GM23338 (cell line): ENCODE measurements at regions not wholly inside any gene's neighbourhood (a gene's known extent, or its start where the extent isn't known, plus 50 kb on each side); places are given as distances from the start of the nearest gene placed in this dataset.

Experiments
- ATAC-seq: fragments of 200-7000 bp; cut with Tn5 transposase; 3 replicates; pipeline ENCODE4 v1.9.1; 2020
- DNase-seq: peaks from one replicate; pipeline ENCODE4 v3.0.0-alpha.2; 2015; ENCODE audit warnings: low spot score
- H2AFZ ChIP-seq: fragments of 200-600 bp; sonication (generic); 2 replicates; pipeline ENCODE4 v1.8.0; 2016; ENCODE audit warnings: antibody characterized with exemption, mild to moderate bottlenecking, moderate library complexity
- H3F3A ChIP-seq: fragments of 200-600 bp; sonication (generic); replicated peaks from 2 replicates; pipeline ENCODE4 v1.8.0; 2017; ENCODE audit warnings: antibody characterized with exemption, mixed run types, low read depth
- H3K27ac ChIP-seq: fragments of 200-600 bp; sonication (generic); 2 replicates; pipeline ENCODE4 v1.6.1; 2016; ENCODE audit warnings: low read depth
- H3K27me3 ChIP-seq: fragments of 200-600 bp; sonication (generic); 2 replicates; pipeline ENCODE4 v1.8.0; 2016; ENCODE audit warnings: mild to moderate bottlenecking, mixed run types, moderate library complexity; ENCODE audit not compliant: insufficient read depth
- H3K36me3 ChIP-seq: fragments of 200-600 bp; sonication (generic); 2 replicates; pipeline ENCODE4 v1.8.0; 2016; ENCODE audit warnings: mild to moderate bottlenecking; ENCODE audit not compliant: insufficient read depth
- H3K4me1 ChIP-seq: fragments of 200-600 bp; sonication (generic); 2 replicates; pipeline ENCODE4 v1.8.0; 2016; ENCODE audit warnings: mild to moderate bottlenecking, moderate library complexity; ENCODE audit not compliant: insufficient read depth
- H3K4me2 ChIP-seq: fragments of 200-600 bp; sonication (generic); 2 replicates; pipeline ENCODE4 v1.7.1; 2017; ENCODE audit warnings: mixed run types
- H3K4me3 ChIP-seq: fragments of 200-600 bp; sonication (generic); 2 replicates; pipeline ENCODE4 v1.6.1; 2016; ENCODE audit warnings: mixed run types
- H3K79me2 ChIP-seq: fragments of 200-600 bp; sonication (generic); replicated peaks from 2 replicates; pipeline ENCODE4 v1.8.0; 2017; ENCODE audit warnings: mild to moderate bottlenecking; ENCODE audit not compliant: insufficient read depth
- H3K9me2 ChIP-seq: fragments of 200-600 bp; sonication (generic); 2 replicates; pipeline ENCODE4 v1.8.0; 2017; ENCODE audit not compliant: insufficient read depth
- H4K20me1 ChIP-seq: fragments of 200-600 bp; sonication (generic); replicated peaks from 2 replicates; pipeline ENCODE4 v1.8.0; 2017; ENCODE audit warnings: mild to moderate bottlenecking; ENCODE audit not compliant: insufficient read depth
- H3K27ac Mint-ChIP-seq: 2 replicates; pipeline ENCODE4 v1.8.0; 2020; ENCODE audit warnings: inconsistent platforms, mild to moderate bottlenecking, moderate library complexity, mixed read lengths
- H3K27me3 Mint-ChIP-seq: 3 replicates; pipeline ENCODE4 v1.8.0; 2022; ENCODE audit warnings: low read depth, mild to moderate bottlenecking, moderate library complexity, mixed read lengths, inconsistent platforms; ENCODE audit not compliant: insufficient read depth, poor library complexity
- H3K36me3 Mint-ChIP-seq: 3 replicates; pipeline ENCODE4 v1.8.0; 2021; ENCODE audit warnings: low read depth, mild to moderate bottlenecking, inconsistent platforms, moderate library complexity, mixed read lengths
- H3K4me1 Mint-ChIP-seq: 3 replicates; pipeline ENCODE4 v1.8.0; 2020; ENCODE audit warnings: mild to moderate bottlenecking, inconsistent platforms, mixed read lengths
- H3K4me3 Mint-ChIP-seq: 3 replicates; pipeline ENCODE4 v1.8.0; 2021; ENCODE audit warnings: moderate library complexity, mild to moderate bottlenecking, inconsistent platforms, mixed read lengths
- H3K9me3 Mint-ChIP-seq: 3 replicates; pipeline ENCODE4 v1.8.0; 2020; ENCODE audit warnings: moderate library complexity, mild to moderate bottlenecking, inconsistent platforms, mixed read lengths
- CREB1 ChIP-seq: fragments of 250-450 bp; sonication (Bioruptor Pico); IDR thresholded peaks from 2 replicates; pipeline ENCODE4 v1.5.0; 2020; ENCODE audit warnings: low read depth, mild to moderate bottlenecking, moderate library complexity
- CTCF ChIP-seq, 2 experiments: fragments of 200-600 bp in 1 of 2; sonication (generic) in 1 of 2; conservative IDR thresholded peaks; 2 replicates each; pipeline versions ENCODE4 v1.5.1 to v1.6.1; 2016 to 2017; ENCODE audit warnings: antibody characterized with exemption in 2 of 2, low read depth in 2 of 2, mild to moderate bottlenecking in 2 of 2, moderate library complexity in 1 of 2
- ETS1 ChIP-seq: IDR thresholded peaks from 2 replicates; pipeline ENCODE4 v1.6.1; 2016; ENCODE audit warnings: antibody characterized with exemption
- EZH2 ChIP-seq: fragments of 200-600 bp; sonication (generic); IDR thresholded peaks from one replicate; pipeline ENCODE4 v1.8.0; 2017; ENCODE audit warnings: antibody characterized with exemption, mild to moderate bottlenecking, low read depth; ENCODE audit not compliant: unreplicated experiment
- JUNB ChIP-seq: IDR thresholded peaks from one replicate; pipeline ENCODE4 v1.6.1; 2016; ENCODE audit warnings: antibody characterized with exemption; ENCODE audit not compliant: unreplicated experiment
- NANOG ChIP-seq: IDR thresholded peaks from 2 replicates; pipeline ENCODE4 v1.6.1; 2016; ENCODE audit warnings: antibody characterized with exemption, borderline replicate concordance
- POLR2AphosphoS5 ChIP-seq: IDR thresholded peaks from 2 replicates; pipeline ENCODE4 v1.6.1; 2016; ENCODE audit warnings: antibody characterized with exemption, low read depth
- STAT1 ChIP-seq: IDR thresholded peaks from one replicate; pipeline ENCODE4 v1.6.1; 2016; ENCODE audit warnings: antibody characterized with exemption; ENCODE audit not compliant: unreplicated experiment
- ZNF114 ChIP-seq: fragments of 250-450 bp; sonication (Bioruptor Pico); IDR thresholded peaks from 2 replicates; pipeline ENCODE4 v1.5.0; 2020; ENCODE audit warnings: mild to moderate bottlenecking, moderate library complexity
- ZNF462 ChIP-seq: fragments of 250-450 bp; sonication (Bioruptor Pico); IDR thresholded peaks from 2 replicates; pipeline ENCODE4 v1.5.0; 2020; ENCODE audit warnings: mild to moderate bottlenecking, moderate library complexity
- TF ChIP-seq, protein P1 (sequence below): IDR thresholded peaks from one replicate; pipeline ENCODE4 v1.6.1; 2018; ENCODE audit warnings: antibody characterized with exemption; ENCODE audit not compliant: unreplicated experiment

DNA sequence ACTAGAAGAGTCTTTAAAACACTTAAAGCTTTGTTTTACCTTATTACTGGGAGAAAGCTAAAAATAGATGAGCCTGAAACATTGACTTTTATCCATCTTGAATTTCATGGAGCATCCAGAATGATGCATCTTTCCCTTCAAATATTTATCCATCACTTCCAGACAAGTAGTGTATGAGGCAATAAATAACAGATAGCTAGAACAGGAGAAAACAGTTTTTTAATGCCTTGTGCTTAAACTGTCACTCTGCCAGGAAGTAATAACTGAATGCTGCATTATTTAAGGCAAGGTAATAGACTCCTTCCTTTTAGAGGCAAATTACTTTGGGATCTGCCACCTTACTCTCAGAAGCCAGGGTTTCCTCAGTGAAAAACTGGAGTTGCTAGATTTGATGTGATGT lies 225.8 kb upstream of the NAALADL2 start:
- H3K36me3 ChIP-seq: 0 out of 2 replicates have a peak, but pooled peaks cover 3% of the 10 kb centered on the region
- no peaks in the 10 kb centered on the region for H3K9me2 ChIP-seq
- ATAC-seq: no peak
- H3K4me3 ChIP-seq: no peak overlapping the region
- no peak overlapping the region for H3K27ac ChIP-seq
- H3K4me1 Mint-ChIP-seq: no peaks in the 10 kb centered on the region
- no peak overlapping the region for H2AFZ ChIP-seq
- no peak overlapping the region for H3K4me2 ChIP-seq
- H3K4me3 Mint-ChIP-seq: no peak overlapping the region
- H3K27me3 ChIP-seq: no peaks in the 10 kb centered on the region
- H3K79me2 ChIP-seq: no peaks in the 10 kb centered on the region
- no peaks in the 10 kb centered on the region for H3K9me3 Mint-ChIP-seq
- no peaks in the 10 kb centered on the region for H3K27me3 Mint-ChIP-seq
- TF ChIP-seq JUNB (no peak), CTCF (conservative IDR thresholded peaks at IDR 0.05; ENCODE audit: low read depth in 2 of 2) (no peak), EZH2 (no peak), NANOG (no peak), STAT1 (no peak), ETS1 (no peak), POLR2AphosphoS5 (no peak), ZNF462 (CRISPR knock-in tag) (no peak), CREB1 (no peak), ZNF114 (CRISPR knock-in tag) (no peak)
- TF ChIP-seq, protein P1, sequence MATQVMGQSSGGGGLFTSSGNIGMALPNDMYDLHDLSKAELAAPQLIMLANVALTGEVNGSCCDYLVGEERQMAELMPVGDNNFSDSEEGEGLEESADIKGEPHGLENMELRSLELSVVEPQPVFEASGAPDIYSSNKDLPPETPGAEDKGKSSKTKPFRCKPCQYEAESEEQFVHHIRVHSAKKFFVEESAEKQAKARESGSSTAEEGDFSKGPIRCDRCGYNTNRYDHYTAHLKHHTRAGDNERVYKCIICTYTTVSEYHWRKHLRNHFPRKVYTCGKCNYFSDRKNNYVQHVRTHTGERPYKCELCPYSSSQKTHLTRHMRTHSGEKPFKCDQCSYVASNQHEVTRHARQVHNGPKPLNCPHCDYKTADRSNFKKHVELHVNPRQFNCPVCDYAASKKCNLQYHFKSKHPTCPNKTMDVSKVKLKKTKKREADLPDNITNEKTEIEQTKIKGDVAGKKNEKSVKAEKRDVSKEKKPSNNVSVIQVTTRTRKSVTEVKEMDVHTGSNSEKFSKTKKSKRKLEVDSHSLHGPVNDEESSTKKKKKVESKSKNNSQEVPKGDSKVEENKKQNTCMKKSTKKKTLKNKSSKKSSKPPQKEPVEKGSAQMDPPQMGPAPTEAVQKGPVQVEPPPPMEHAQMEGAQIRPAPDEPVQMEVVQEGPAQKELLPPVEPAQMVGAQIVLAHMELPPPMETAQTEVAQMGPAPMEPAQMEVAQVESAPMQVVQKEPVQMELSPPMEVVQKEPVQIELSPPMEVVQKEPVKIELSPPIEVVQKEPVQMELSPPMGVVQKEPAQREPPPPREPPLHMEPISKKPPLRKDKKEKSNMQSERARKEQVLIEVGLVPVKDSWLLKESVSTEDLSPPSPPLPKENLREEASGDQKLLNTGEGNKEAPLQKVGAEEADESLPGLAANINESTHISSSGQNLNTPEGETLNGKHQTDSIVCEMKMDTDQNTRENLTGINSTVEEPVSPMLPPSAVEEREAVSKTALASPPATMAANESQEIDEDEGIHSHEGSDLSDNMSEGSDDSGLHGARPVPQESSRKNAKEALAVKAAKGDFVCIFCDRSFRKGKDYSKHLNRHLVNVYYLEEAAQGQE: no peak
- H3K36me3 Mint-ChIP-seq: no peaks in the 10 kb centered on the region
- no peak for DNase-seq
- no peaks in the 10 kb centered on the region for H4K20me1 ChIP-seq
- H3K27ac Mint-ChIP-seq: no peak overlapping the region
- no peaks in the 10 kb centered on the region for H3F3A ChIP-seq
- no peaks in the 10 kb centered on the region for H3K4me1 ChIP-seq
